ENCODE measurements at regions not wholly inside any gene's neighbourhood (a gene's known extent, or its start where the extent isn't known, plus 50 kb on each side); places are given as distances from the start of the nearest gene placed in this dataset.

GRCh38 chr1:29541631-29542030, 305.3 kb downstream of the PTPRU start:
- H3K4me1 ChIP-seq: no peaks in the 10 kb centered on the region
- no peak overlapping the region for H3K27ac ChIP-seq
- no peaks in the 10 kb centered on the region for H3K27me3 ChIP-seq
- H3K9me3 ChIP-seq: no peaks in the 10 kb centered on the region
- H3K36me3 ChIP-seq: no peaks in the 10 kb centered on the region
- H3K4me3 ChIP-seq: no peak overlapping the region
- no peak for DNase-seq (ENCODE audit: low spot score in 2 of 2)
- TF ChIP-seq POLR2A (IDR thresholded peaks at IDR 0.05) (no peak), CTCF (IDR thresholded peaks at IDR 0.05) (no peak), POLR2AphosphoS5 (IDR thresholded peaks at IDR 0.05) (no peak)
- intact Hi-C loops (cut with DNase I; ENCODE audit: low total_unique reads): no loop called here

- H3K27me3 ChIP-seq: no peaks in the 10 kb centered on the region
- no peaks in the 10 kb centered on the region for H3K9me3 ChIP-seq
- H3K27ac ChIP-seq: no peak overlapping the region
- H3K4me3 ChIP-seq: no peak overlapping the region
- H3K36me3 ChIP-seq: no peaks in the 10 kb centered on the region
- no peaks in the 10 kb centered on the region for H3K4me1 ChIP-seq
- DNase-seq (ENCODE audit: low spot score in 2 of 2): no peak
- intact Hi-C loops (cut with DNase I; ENCODE audit: low total_unique reads): no loop called here
- TF ChIP-seq POLR2AphosphoS5 (IDR thresholded peaks at IDR 0.05) (no peak), POLR2A (IDR thresholded peaks at IDR 0.05) (no peak), CTCF (IDR thresholded peaks at IDR 0.05) (no peak)
Measured at GRCh38 chr1:29540801-29541357, 304.6 kb downstream of the PTPRU start.

GRCh38 chr1:29539971-29540370, 303.6 kb downstream of the PTPRU start:
- intact Hi-C loops (cut with DNase I; ENCODE audit: low total_unique reads): no loop called here
- TF ChIP-seq POLR2A (IDR thresholded peaks at IDR 0.05) (no peak), CTCF (IDR thresholded peaks at IDR 0.05) (no peak), POLR2AphosphoS5 (IDR thresholded peaks at IDR 0.05) (no peak)
- Histone ChIP-seq H3K27ac (no peak overlapping the region), H3K9me3 (no peaks in the 10 kb centered on the region), H3K4me1 (no peaks in the 10 kb centered on the region), H3K27me3 (no peaks in the 10 kb centered on the region), H3K4me3 (no peak overlapping the region), H3K36me3 (no peaks in the 10 kb centered on the region)
- no peak for DNase-seq (ENCODE audit: low spot score in 2 of 2)

- no peak for DNase-seq (ENCODE audit: low spot score in 2 of 2)
- H3K27ac ChIP-seq: no peak overlapping the region
- intact Hi-C loops (cut with DNase I; ENCODE audit: low total_unique reads): no loop called here
Measured at GRCh38 chr1:29538586-29538985, 302.3 kb downstream of the PTPRU start.

GRCh38 chr1:29532751-29533150, 296.4 kb downstream of the PTPRU start:
- Histone ChIP-seq H3K4me1 (no peaks in the 10 kb centered on the region), H3K27me3 (peaks cover 0 to 4% of the 10 kb centered on the region in 2 donors), H3K27ac (no peak overlapping the region), H3K4me3 (no peak overlapping the region), H3K36me3 (no peaks in the 10 kb centered on the region), H3K9me3 (peaks cover 8 to 20% of the 10 kb centered on the region in 2 donors)
- intact Hi-C loops (cut with DNase I; ENCODE audit: low total_unique reads): no loop called here
- no peak for DNase-seq (ENCODE audit: low spot score in 2 of 2)
- TF ChIP-seq CTCF (IDR thresholded peaks at IDR 0.05): no peak
- no peak for TF ChIP-seq POLR2AphosphoS5 (IDR thresholded peaks at IDR 0.05)
- no peak for TF ChIP-seq POLR2A (IDR thresholded peaks at IDR 0.05)

More at GRCh38 chr1:29538586-29538985, 302.3 kb downstream of the PTPRU start:
- Histone ChIP-seq H3K4me3 (no peak overlapping the region), H3K36me3 (no peaks in the 10 kb centered on the region), H3K4me1 (no peaks in the 10 kb centered on the region), H3K27me3 (no peaks in the 10 kb centered on the region), H3K9me3 (no peaks in the 10 kb centered on the region)
- TF ChIP-seq POLR2AphosphoS5 (IDR thresholded peaks at IDR 0.05) (no peak), POLR2A (IDR thresholded peaks at IDR 0.05) (no peak), CTCF (IDR thresholded peaks at IDR 0.05) (no peak)
